ENCODE measurements at regions not wholly inside any gene's neighbourhood (a gene's known extent, or its start where the extent isn't known, plus 50 kb on each side); places are given as distances from the start of the nearest gene placed in this dataset.
"Not testable (repeated sequence)": the region's sequence is repeated elsewhere in the genome, so short reads cannot be mapped to it uniquely, and the experiment has no call there.

DNA sequence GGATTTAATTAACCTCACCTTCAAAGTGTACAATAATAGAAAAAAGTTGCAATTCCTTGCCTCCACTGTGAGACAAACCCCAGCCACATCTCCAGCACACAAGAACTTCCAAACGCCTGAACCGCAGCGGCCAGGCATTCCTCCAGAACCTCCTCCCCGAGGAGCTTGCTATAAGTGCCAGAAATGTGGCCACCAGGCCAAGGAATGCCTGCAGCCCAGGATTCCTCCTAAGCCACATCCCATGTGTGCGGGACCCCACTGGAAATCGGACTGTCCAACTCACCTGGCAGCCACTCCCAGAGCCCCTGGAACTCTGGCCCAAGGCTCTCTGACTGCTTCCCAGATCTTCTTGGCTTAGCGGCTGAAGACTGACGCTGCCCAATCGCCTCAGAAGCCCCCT is 959.9 kb upstream of the GRIA3 start:
- not testable (repeated sequence) for DNase-seq

DNA sequence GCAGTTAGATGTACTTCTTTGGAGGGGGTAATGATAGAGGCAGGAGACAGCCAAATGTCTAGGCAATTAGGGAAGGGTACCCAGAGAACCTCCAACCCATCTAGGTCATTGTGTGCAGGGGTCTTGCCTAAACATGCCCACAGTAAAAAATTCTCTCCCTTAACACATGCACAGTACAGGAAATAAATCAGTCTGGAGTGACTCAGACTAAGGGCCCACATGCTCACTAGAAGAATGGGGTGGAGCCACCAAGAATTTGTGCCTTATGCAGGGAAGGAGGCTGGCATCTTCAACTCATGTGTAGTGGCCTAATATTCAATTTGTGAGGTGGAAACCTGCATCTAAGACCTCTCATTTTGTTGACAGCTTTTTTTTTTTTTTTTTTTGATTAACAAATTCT is 945.3 kb upstream of the GRIA3 start:
- DNase-seq: no peak

DNA sequence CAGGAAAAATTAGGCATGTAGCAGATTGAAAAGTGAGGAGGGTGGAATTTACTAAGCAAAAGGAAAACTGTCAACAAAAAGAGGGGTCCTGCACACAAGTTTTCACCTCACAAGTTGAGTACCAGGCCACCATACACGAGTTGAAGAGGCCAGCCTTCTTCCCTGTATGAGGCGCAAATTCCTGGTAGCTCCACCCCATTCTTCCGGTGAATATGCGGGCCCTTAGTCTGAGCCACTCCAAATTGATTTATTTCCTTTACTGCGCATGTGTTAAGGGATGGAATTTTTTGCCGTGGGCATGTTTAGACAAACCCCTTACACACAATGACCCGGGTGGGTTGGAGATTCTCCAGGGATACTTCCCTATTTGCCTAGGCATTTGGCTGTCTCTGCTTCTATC is 942.1 kb upstream of the GRIA3 start:
- DNase-seq: no peak

DNA sequence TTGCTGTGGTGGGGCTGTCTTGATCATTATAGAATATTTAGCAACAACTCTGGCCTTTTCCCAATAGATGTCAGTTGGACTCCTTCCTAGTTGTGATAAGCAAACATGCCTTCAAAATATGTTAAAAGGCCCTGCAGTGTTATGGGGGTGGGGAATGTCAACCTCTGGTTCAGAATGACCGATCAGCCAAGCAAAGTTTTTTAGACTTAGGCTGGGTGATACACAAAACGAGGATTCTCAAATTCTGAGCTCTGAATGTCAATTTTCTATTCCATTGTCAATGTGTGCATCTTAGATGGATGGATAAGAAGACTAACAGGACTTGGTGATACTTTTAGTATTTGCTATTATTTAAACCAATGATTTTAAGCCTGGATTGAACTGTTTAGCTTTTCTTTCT is 940.0 kb upstream of the GRIA3 start:
- no peak for DNase-seq

DNA sequence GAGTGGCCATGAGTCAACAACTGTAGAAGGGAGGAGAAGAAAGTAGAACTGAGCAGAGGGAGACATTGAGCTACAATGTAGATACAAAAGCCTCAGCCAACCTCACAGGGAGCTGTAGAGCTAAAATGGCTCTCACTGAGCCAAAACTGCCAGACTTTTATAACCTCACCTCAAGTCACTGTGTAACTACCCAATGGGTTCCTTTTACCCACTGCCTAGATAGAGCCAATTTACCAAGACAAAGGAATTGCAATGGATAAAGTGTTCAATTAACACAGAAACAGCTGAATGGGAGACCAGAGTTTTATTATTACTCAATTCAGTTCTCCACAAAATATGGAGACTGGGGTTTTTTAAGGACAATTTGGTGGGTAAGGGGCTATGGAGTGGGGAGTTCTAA is 938.9 kb upstream of the GRIA3 start:
- DNase-seq: no peak

DNA sequence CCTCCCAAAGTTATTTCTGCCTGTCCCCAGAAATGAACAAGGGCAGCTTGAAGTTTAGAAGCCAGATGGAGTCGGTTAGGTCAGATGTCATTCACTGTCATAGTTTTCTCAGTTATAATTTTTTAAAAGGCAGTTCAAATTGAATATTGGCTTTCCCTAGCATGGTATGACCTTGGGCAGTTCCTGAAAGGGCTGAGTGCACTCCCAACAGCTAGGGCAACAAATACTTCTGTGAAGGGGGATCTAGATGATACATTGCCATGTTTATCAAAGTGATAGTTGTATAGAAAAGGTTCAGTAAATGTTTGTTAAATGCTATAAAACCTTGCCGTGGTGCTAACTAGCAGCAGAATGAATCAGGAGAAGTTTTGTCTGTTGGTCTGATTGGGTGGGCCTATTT is 938.1 kb upstream of the GRIA3 start:
- no peak for DNase-seq

DNA sequence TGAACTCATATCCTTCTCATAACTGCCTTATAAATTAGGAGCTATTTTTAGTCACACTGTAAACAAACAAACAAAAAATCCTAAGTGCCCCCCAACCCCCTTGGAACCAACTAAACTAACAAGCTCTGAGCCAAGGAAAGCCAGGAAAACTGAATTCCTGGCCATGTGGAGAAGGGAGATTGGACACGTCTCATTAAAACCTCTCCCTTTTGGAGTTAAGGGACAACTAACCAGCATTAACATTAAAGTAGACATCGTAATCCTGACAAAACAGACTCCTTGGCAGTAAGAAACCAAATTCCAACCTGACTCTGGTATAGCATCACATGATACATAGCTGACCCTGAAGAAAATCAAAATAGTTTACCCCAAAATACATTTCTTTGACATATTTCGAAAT is 937.1 kb upstream of the GRIA3 start:
- DNase-seq: no peak

DNA sequence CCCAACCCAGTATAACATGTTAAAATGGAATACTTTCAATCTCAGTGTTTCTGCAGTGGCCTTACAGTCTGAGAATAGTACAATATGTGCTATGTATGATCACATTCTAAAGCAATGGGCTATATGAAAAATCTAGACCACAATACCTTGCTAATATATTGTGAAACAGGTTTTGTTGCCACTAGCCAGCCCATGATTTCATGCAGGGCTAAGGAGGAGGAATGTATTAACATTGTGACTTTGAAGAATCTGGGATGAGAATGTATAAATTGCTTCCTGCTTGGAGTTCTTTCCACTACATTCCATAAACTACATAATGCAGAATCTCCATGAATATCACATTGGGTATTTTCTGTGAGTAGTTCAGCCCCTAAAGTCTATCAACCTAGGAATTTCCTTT is 935.4 kb upstream of the GRIA3 start:
- DNase-seq: no peak

DNA sequence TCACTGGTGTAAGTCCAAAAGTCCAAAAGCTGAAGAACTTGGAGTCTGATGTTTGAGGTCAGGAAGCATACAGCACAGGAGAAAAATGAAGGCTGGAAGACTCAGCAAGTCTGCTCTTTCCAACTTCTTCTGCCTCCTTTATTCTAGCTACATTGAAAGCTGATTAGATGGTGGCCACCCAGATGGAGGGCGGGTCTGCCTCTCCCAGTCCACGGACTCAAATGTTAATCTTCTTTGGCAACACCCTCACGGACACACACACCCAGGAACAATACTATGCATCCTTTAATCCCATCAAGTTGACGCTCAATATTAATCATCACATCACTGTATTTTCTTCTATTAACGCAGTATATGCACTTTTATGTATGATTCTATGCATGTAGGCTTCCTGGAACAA is 931.6 kb upstream of the GRIA3 start:
- DNase-seq: no peak

DNA sequence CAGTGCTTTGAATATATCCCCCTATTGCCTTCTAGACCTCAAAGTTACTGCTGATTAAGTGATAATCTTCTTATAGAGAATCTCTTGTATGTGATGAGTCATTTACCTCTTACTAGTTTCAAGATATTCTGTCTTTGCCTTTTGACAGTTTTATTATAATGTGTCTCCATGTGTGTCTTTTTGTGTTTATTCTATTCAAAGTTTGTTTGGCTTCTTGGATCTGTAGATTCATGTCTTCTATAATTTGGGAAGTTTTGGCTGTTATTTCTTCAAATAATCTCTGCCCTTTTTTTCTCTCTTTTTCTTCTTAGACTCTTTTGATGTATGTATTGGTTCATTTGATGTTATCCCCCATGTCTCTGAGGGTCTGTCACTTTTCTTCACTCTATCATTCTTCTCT is 915.7 kb upstream of the GRIA3 start:
- DNase-seq: no peak

DNA sequence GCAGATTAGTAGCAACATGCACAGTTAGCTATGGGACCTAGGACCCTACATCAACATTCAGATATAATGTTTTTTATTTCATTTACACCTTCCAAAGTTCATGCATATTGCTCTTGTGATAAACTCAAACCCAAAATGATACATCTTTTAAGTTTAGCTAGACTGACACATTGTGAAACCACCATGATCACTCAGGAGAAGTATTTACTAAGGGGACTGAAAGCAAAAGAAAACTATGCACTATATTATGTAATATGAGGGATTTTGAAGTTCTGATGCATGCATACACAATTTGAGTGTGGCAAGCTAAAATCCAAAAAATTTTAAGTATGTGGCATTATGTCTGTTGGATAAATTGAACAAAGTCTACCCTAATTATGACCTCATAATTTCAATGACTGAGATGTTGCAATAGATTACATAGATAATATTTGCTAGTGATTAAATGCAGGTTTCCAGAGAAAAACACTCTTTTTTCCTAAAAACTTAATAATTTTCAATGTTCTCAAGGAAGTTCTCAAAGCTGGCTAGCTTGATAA is 914.8 kb upstream of the GRIA3 start:
- no peak for DNase-seq

DNA sequence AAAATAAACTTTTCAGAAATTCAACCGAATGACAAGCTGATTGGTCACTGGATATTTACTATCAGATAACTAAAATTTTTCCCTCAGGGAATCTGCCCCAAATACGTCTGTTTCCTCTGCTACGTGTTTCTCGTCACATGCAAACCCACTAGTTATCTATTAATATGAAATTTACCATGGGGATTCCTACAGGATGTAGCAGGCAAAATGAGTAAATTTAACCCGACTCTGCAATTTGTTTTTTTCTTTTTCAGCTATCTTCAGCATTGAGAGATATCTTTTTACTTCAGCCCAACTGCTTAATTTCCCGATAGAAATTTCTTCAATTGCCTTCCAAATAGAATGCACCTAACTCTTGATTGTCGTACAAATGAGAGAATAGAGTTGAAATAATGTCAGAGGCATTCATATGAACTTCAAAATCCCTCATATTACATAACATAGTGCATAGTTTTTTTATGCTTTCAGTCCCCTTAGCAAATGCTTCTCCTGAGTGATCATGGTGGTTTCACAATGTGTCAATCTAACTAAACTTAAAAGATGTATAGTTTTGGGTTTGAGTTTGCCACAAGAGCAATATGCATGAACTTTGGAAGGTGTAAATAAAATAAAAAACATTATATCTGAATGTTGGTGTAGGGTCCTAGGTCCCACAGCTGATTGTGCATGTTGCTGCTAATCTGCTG is 913.1 kb upstream of the GRIA3 start:
- DNase-seq: no peak

DNA sequence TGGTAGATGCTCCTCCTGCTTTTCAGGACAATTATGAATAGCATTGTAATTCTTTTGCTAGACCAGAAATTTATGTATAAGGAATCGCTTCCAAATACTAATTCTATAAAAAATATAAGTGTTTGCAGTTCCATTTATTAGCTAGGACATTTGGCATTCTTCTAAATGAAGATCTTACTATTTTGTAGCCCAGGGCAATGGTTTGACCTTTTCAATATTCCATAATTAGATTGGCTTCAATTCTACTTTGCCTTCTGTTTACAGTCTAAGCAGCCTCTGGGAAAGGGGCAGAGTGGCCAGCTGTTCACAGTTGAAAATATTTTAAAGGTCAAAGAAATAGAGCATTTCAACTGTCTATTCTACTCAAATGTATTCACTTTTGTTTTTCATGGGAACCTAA is 912.1 kb upstream of the GRIA3 start:
- no peak for DNase-seq

DNA sequence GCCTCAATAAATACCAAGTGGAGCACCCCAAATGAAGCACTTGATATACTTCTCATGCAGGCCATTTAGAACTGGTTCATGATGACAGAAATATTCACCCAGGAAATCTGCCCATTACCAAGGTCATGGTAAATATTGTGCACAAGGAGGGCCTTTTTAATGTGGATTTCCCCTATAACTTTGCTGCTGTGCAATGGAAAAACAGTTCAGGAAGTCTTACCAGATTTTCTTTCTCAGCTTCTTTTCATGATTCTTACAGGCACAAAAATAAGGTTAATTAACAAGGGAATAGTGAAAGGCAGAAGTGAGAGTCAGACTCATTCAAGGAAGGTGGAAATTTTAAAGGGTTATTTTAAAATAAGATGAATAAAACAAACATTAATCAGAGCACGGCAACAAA is 904.3 kb upstream of the GRIA3 start:
- DNase-seq: no peak

DNA sequence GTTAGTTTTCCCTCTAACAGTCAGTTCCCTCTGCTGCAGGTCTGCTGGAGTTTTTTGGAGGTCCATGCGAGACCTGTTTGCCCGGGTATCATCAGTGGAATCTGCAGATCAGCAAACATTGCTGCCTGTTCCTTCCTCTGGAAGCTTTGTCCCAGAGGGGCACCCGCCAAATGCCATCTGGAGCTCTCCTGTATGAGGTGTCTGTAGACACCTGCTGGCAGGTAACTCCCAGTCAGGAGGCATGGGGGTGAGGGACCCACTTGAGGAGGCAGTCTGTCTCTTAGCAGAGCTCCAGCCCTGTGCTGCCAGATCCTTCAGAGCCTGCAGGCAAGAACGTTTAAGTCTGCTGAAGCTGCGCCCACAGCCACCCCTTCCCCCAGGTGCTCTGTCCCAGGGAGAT is 884.3 kb upstream of the GRIA3 start:
- not testable (repeated sequence) for DNase-seq

DNA sequence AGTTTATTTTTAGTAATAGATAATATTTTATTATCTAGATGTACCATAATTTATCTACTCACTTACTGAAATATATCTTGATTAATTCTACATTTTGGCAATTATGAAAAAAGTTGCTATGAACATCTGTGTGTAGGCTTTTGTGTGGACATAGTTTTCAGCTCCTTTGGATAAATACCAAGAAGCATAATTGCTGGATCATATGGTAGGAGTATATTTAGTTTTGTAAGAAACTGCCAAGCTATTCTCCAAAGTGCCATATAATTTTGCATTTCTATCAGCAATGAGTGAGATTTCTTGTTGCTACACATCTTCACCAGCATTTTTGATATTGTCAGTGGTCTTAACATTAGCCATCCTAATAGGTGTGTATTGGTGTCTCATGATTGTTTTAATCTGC is 882.6 kb upstream of the GRIA3 start:
- no peak for DNase-seq

DNA sequence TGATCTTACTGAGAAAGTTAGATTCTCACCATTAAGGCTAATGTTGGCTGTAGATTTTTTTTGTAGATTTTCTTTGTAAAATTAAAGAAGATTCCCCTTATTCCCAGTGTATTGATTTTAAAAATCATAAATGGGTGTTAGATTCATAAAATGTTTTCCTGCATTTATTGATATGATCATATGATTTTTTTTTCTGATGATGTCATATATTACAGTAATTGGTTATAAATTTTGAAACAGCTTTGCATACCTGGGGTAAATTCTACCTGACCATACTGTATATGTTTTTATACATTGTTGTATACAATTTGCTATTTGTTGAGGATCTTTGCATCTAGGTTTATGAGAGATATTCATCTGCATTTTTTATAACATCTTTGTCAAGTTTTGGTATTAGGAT is 880.3 kb upstream of the GRIA3 start:
- no peak for DNase-seq

DNA sequence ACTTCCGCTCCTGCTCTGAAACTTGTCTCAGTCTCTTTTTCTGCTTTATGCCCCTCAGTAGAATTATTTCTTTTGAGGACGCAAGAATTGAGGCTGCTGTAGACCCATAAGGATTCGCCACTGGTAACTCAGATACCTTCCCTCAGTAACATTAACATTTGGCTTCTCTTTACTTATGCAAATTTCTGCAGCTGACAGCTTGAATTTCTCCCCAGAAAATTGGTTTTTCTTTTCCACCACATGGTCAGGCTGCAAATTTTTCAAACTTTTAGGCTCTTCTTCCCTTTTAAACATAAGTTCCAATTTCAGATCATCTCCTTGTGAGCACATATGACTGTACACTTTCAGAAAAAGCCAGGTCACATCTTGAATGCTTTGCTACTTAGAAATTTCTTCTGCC is 839.3 kb upstream of the GRIA3 start:
- no peak for DNase-seq

DNA sequence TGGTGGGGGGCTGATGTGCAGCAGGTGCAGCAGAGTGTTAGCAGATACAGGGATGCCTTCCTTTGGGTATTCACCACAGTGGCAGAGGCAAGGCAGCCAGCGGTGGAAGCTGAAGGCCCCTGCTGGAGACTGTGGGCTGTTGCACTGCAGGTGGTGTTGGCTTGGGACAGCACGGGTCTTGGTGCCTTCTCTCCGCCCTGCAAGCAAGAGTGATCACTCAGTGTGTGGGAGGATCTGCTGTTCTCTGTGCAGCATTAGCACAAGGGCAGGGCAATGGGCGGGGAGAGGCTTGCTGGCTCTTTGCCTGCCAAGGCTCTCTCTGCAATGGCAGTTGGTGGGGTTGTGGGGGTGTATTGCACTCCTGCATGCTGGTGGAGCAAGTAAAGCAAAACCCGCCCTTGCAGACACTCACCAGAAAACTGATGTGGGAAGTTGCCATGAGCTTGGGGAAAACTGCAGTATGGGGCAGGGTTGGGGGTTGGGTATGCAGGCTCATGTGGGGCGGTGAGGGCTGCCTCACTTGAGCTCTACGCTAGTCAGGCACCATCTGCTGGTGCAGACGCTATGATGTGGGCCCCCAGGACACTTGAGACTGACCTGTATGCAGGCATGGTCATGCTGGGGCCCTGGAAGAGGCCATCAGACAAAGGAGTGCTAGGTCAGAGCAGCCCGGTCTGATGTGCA is 820.8 kb upstream of the GRIA3 start:
- DNase-seq: no peak

DNA sequence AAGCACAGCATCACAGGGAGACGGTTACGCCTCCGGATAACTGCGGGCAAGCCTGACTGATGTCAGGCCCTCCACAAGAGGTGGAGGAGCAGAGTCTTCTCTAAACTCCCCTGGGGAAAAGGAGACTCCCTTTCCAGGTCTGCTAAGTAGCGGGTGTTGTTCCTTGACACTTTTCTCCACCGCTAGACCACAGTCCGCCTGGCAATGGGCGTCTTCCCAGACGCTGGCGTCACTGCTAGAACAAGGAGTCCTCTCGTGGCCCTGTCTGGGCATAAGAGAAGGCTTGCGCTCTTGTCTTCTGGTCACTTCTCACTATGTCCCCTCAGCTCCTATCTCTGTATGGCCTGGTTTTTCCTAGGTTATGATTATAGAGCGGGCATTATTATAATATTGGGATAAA is 808.5 kb upstream of the GRIA3 start:
- not testable (repeated sequence) for DNase-seq

DNA sequence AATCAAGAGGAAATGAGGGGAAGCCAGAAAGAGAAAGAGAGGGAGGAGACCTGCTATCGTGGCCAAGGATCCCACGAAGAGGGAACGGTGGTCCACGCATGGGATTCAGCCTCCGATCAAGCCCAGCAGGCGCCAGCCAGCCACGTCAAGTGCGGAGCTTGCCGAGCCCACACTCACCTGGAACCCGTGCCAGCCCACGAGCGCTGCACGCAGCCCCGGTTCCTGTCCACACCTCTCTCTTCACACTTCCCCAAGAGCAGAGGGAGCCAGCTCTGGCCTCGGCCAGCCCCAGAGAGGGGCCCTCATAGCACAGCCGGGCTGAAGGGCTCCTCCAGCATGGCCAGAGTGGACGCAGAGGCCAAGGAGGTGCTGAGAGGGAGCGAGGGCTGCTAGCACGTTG is 795.1 kb upstream of the GRIA3 start:
- no peak for DNase-seq

DNA sequence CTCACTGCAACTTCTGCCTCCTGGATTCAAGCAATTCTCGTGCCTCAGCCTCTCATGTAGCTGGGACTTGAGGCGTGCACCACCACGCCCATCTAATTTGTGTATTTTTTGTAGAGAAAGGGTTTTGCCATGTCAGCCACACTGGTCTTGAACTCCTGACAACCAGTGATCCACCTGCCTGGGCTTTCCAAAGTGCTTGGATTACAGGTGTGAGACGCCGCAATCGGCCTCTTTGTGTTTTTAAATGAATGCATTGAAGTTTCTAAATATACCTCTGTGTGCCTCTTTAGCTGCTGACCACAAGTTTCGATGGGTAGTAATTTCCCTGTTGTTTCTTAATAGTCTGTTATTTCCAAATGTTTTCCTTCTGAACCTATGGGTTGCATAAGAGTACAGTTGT is 765.3 kb upstream of the GRIA3 start:
- no peak for DNase-seq

DNA sequence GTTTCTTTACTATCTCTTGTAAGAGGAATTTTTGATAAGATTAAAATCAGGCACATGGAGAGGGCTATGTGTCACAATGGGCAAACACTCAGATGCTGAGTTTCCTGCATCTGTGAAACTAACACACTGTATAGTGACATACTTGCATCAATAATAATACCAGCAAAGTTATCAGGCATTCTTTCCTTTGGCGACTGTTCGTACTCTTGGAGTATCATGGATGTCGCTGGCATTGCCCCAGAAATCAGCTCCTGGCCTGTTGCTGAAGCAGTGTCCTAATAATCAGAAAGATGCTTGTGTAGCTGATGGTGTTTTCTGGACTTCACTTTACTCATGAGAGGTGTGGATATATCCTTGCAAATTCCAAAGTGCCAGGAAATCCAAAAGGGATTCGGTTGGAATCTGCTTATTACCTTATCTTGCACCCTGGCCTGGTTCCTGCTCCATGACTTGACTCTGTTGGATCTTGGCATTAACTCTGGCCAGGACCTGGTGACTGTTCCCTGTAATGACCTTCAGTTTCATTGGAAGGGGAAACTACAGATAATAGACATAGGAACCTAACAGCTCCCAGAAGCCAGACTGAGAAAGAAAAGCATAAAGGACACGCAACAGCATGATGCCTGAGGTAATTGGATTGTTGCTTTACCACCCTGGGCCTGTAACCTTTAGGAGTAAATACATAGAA is 762.5 kb upstream of the GRIA3 start:
- DNase-seq: no peak

DNA sequence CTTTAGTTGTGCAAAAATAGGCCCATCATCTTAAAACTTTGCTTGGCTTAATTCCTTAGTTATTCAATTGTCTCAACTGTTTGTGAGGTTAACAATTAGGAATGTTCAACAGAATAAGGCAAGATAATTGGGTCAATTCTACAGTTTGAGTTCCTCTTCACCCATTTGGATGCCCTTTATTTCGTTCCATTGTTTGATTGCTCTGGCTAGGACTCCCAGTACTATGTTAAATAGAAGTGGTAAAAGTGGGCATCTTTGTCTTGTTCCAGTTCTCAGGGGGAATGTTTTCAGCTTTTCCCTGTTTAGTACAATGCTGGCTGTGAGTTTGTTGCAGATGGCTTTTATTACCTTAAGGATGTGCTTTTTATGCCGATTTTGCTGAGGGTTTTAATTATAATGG is 761.5 kb upstream of the GRIA3 start:
- no peak for DNase-seq
